Amniotic stem cell (primary cell): ENCODE measurements at regions not wholly inside any gene's neighbourhood (a gene's known extent, or its start where the extent isn't known, plus 50 kb on each side); places are given as distances from the start of the nearest gene placed in this dataset.
"Not testable (repeated sequence)": the region's sequence is repeated elsewhere in the genome, so short reads cannot be mapped to it uniquely, and the experiment has no call there.

Experiments
- DNase-seq: peaks from one replicate; lab custom pipeline; 2025; lab: John Stamatoyannopoulos, UW

DNA sequence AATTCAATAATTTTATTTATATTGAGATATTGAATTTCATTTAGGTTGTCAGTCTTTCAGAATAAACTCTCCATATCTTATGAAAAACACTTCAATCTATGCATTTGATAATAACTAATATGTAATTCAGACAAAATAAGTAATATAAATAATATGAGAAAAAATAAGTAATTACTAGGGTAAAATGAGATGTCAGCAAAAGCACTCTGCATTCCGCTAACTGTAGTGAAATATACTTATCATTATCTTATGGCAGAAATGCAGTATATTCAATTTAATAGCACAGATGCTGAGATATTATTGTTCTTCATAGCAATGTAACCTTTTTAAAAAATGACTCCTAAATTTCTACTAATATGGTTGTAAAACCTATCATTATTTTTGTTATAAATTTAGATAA lies 606.2 kb upstream of the VRK2 start:
- no peak for DNase-seq

GRCh38 chr2:57443086-57443485 lies 603.5 kb upstream of the VRK2 start:
- DNase-seq: no peak

DNA sequence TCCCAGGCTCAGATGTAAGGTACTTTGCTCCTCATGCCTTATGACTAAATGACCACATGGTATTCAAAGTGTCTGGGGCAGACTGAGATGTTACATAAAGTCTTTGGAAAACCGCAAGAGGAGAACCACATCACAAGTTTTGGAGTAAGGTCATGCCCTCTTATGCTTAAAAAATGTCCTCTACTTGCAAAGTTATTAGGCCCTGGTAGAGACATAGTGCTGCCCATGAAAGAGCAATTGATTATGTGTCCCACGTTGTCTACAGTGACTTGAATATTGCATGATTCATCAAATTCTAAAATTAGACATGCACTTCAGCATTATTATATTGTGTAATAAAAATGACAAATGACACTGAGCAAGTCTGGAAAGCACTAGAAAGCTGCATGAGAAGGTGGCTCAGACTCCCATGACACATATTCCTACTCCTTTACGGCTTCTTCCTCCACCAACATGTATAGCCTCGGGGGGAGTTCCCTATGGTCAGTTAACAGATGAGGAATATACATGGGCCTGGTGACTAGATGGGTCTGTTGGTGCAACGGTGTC lies 602.6 kb upstream of the VRK2 start:
- no peak for DNase-seq

GRCh38 chr2:57444752-57445430 lies 601.7 kb upstream of the VRK2 start:
- no peak for DNase-seq

GRCh38 chr2:57448816-57449215 lies 597.8 kb upstream of the VRK2 start:
- no peak for DNase-seq

DNA sequence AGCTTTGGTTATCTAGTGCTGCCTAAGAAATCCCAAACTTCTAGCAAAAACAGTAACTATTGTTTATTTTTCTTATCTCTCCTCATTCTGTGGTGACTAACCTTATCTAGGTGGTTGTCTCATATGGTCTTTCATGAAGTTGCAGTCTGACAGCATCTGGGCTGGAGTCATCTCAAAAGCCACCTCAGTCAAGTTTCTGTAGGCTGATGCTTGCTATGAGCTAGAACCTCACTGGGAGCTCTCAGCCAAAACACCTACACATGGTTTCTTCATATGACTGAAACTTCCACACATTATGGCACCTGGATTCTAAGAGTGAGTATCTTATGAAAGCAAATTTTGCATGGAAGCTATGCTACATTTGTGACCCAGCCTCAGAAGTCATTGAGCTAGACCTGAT lies 596.4 kb upstream of the VRK2 start:
- DNase-seq: no peak

DNA sequence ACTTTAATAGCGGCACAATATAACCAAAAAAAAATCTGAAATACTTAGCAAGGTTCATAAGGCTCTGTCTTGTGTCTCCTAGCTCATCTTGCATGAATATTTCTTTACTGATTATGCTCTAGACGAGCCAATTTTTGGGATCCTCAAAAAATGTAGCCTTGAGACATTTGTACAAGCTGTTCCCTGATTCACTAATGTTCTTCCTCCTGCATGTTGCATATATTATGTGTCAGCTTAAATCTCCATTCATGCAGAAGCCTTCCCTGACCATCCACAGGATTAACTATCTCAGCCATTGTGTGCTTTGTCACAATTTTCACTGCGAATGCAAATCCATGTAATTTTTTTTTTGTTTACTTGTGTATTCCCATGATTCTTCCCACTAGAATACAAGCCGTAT lies 594.0 kb upstream of the VRK2 start:
- DNase-seq: no peak

DNA sequence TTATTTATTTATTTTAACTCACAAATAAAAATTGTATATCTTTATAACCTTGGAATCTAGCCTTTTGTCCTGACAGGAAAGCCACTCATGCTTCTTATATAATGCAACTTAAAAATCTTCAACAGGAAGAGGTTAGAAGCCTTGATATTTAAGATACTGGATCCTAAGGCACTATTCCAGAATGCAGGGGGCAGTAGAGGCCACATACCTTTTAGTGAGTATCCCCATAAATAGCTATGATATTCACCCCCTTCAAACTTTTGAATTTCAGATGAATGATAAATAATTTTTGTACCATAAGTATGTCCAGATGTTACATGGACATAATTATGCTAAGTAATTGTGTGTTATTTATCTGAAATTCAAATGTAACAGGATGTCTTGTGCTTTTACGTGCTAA lies 592.7 kb upstream of the VRK2 start:
- DNase-seq: no peak

DNA sequence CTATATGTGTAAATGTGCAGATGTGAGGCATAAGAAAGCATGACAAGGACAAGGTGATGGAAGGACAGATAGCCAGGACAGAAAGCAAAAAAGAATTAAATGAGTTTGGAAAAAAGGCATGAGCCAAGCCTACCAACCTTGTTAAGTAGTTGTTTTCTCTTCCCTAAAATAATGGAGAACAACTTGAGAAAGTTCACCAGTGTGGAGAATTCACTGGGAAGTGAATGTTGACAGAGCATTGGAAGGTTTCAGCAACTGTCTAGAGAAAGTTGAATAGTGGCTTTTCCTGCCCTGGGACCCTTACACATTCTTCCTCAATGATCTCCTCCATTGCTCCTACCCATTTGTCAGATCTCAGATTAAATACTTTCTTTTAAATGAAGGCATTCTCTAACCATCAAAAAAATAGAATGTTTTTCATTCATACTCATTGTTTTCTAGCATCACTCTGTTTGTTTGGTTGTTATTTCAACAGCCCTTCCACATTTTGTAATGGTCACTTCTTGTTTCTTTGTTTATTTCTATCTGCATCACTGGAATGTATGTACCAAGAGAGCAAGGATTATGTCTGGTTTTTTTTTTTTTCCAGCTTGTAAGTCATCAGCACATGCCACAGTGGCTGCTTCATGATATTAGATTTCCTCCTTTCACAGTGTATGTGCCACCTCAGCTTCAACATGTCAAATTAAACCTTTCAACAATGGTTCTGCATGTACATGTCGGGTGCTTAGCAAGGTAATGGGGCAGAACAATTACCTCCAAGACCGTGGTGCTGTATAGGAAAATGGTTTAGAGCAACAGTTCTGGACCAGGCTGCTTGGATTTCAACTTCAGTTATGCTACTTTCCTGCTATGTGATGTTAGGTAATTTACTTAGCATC lies 586.0 kb upstream of the VRK2 start:
- DNase-seq: no peak

- no peak for DNase-seq
These were observed 585.0 kb upstream of the VRK2 start for GRCh38 chr2:57461624-57462023.

- no peak for DNase-seq
These were observed 581.5 kb upstream of the VRK2 start for GRCh38 chr2:57465067-57465466.

DNA sequence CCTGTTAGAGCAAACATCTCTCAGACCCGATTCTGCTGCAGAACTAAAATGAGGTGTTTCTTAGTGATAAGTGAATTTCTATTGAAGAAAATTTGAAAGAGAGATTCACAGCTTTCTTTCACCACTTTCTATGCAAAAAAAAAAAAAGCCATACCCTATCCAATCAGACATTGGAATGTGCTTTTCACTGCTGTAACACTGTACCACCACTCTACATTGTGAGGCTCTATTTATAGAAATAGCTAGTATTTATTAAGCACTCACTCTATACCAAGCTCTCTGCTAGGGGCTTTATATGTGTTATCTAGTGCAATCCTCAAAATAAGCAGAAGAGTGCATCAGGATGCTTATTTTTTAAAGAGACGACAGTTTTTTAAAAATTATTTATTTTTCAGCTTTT lies 580.6 kb upstream of the VRK2 start:
- no peak for DNase-seq

DNA sequence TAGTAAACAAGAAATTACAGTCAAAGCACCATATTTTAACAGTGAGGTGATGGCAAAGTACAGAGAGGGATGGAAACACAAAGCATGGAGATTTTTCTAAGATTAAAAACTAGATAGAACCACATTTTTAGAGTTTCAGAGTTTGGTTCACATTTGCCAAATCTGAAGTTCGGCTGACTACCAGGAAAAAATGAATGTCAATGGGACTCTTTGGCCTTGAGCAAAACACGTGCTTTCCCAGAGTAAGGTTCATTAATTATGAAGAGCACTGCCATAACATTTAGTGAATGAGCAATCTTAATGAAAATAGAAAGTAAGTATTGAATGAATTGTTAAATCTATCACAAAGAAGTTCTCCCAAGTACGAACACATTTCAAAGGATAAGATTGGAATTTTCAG lies 571.2 kb upstream of the VRK2 start:
- DNase-seq: no peak

GRCh38 chr2:57479981-57480380 lies 566.6 kb upstream of the VRK2 start:
- DNase-seq: no peak

- no peak for DNase-seq
These were observed 558.5 kb upstream of the VRK2 start for GRCh38 chr2:57488061-57488460.

DNA sequence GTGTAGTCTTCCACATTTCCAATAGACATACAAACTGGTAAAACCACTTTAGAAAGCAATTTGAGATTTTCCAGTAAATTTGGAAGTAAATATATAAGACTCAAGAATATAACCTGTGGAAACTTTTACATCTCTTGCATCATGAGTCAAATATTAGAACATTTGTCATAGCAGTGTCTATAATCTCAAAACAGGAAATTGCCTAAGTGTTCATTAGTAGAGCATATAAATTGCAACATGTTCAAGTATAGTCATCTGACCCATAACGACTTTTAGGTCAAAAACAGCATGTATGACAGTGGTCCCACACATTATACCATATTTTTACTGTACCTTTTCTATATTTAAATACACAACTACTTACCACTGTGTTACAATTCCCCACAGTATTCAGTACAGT lies 555.9 kb upstream of the VRK2 start:
- DNase-seq: no peak

GRCh38 chr2:57491213-57491612 lies 555.4 kb upstream of the VRK2 start:
- DNase-seq: no peak

- not testable (repeated sequence) for DNase-seq
These were observed 552.6 kb upstream of the VRK2 start for GRCh38 chr2:57493966-57494365.

DNA sequence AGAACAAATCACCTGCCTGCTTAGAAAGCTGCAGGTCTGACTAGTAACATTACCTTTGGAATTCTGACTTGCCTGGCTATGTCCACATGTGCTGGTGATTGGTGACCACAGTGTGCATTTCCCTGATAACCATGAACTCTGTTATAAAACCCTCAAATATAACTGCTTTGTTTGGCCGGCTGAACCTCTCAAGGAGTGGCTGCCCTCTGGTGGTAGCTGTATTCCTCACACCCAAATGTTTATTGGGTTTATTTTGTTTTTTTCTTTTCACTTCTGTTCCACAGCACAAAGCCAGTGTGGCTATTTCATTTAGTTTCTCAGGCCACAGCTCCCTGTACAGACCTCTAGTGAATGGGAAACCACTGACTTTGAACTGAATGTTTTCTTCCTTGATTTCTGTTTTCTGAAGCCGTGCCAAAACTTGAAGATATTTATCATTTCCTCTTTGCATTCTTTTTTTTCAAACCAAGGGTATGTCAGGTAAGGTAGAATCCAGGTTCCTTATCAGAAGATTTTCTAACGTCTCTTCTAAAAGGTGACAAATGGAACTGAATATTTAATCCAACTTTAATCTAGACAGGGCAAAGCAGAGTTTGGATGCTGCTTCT lies 549.0 kb upstream of the VRK2 start:
- peak; percentile 63 for DNase-seq

DNA sequence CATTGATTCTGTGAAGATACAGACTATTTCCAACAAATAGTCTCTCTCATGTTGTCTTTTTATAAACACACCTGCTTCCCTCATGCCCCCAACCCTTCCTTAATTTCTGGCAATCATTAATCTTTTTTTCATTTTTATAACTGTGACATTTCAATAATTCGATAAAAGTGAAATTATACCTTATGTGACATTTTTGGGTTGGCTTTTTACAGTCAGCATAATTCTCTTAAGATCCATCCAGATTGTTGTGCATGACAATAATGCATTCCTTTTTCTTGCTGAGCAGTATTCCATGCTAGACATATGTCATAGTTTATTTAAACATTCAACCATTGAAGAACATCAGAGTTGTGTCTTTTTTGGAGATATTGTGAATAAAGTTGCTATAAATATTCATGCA lies 541.8 kb upstream of the VRK2 start:
- DNase-seq: no peak

DNA sequence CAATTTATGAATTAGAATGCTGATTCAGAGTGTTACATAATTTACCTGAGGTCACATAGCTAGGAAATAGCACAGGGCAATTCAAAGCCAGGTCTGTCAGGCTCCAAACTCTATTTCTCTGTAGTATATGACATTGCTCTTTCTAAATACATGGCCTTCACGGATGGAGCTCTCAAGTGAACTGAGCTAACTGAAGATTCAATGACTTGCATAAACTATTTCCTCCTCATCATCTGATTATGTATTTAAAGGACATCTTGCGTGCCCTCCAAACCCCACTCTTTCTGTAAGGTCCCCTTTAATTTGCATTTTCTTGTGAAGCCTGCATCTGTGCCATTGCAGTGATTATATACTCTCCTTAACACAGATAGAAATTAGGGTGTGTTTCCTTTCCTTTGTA lies 537.4 kb upstream of the VRK2 start:
- no peak for DNase-seq

DNA sequence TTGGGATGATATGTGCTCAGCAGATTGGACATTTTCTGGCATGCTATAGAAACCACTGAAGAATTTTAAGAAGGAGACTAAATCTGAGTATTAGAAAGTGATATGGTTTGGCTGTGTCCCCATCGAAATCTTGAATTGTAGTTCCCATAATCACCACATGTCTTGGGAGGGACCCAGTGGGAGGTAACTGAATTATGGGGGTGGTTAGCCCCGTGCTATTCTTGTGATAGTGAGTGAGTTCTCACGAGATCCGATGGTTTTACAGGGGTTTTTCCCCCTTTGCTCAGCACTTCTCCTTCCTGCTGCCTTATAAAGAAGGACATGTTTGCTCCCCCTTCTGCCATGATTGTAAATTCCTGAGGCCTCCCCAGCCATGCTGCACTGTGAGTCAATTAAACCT lies 535.9 kb upstream of the VRK2 start:
- no peak for DNase-seq

DNA sequence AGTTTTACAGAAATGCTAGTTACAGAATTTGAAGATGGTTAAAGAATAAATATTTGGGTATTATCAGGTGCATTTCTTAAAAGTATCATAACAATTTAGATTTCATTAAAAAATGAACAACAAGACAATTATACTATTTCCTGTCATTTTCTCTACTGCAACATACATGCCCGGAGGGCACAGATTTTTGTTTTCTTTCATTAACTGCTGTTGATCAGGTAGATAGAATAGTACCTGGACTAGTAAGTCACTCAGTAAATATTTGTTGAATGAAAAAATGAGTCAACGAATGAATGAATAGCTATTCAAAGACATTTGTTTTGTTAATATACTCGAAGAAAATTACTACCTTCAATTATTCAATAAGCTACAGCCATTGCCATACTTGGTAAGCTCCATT lies 531.2 kb upstream of the VRK2 start:
- DNase-seq: no peak
